ENCODE measurements at regions not wholly inside any gene's neighbourhood (a gene's known extent, or its start where the extent isn't known, plus 50 kb on each side); places are given as distances from the start of the nearest gene placed in this dataset.

GRCh38 chr2:24421668-24422067, 61.3 kb upstream of the ITSN2 start:
- TF ChIP-seq POLR2A (IDR thresholded peaks at IDR 0.05; ENCODE audit: low read length): no peak
- no peak for TF ChIP-seq GATA1 (IDR thresholded peaks at IDR 0.05; ENCODE audit: low read depth, low read length)
